ENCODE measurements at regions not wholly inside any gene's neighbourhood (a gene's known extent, or its start where the extent isn't known, plus 50 kb on each side); places are given as distances from the start of the nearest gene placed in this dataset.
"Not testable (repeated sequence)": the region's sequence is repeated elsewhere in the genome, so short reads cannot be mapped to it uniquely, and the experiment has no call there.

GRCh38 chr22:22073769-22074561, 91.4 kb upstream of the TOP3B start:
- no peak for DNase-seq

GRCh38 chr22:22072169-22072836, 89.7 kb upstream of the TOP3B start:
- no peak for DNase-seq

- no peak for DNase-seq
These were observed 88.9 kb upstream of the TOP3B start for GRCh38 chr22:22071455-22071854.

- no peak for DNase-seq
These were observed 87.8 kb upstream of the TOP3B start for GRCh38 chr22:22070371-22070824.

- no peak for DNase-seq
These were observed 87.1 kb upstream of the TOP3B start for GRCh38 chr22:22069450-22070370.

- no peak for DNase-seq
These were observed 86.1 kb upstream of the TOP3B start for GRCh38 chr22:22068657-22069056.

GRCh38 chr22:22068025-22068424, 85.4 kb upstream of the TOP3B start:
- no peak for DNase-seq

GRCh38 chr22:22067192-22067591, 84.6 kb upstream of the TOP3B start:
- no peak for DNase-seq

GRCh38 chr22:22064580-22064979, 82.0 kb upstream of the TOP3B start:
- no peak for DNase-seq

GRCh38 chr22:22062306-22062793, 79.8 kb upstream of the TOP3B start:
- no peak for DNase-seq

GRCh38 chr22:22061085-22062077, 78.8 kb upstream of the TOP3B start:
- peak; percentile 71 for DNase-seq

GRCh38 chr22:22060200-22061084, 77.9 kb upstream of the TOP3B start:
- peak; percentile 70 for DNase-seq

GRCh38 chr22:22059291-22060002, 76.9 kb upstream of the TOP3B start:
- no peak for DNase-seq

- DNase-seq: no peak
These were observed 76.2 kb upstream of the TOP3B start for GRCh38 chr22:22058633-22059290.

- DNase-seq: no peak
These were observed 75.2 kb upstream of the TOP3B start for GRCh38 chr22:22057617-22058378.

- DNase-seq: not testable (repeated sequence)
These were observed 74.4 kb upstream of the TOP3B start for GRCh38 chr22:22056809-22057594.

- DNase-seq: not testable (repeated sequence)
These were observed 70.1 kb upstream of the TOP3B start for GRCh38 chr22:22052548-22053139.

Data from hematopoietic multipotent progenitor cell treated with erythropoietin and hydrocortisone succinate and interleukin-3 and kit ligand, for 4 days (in vitro differentiated cells).